KMS-11 (cell line): ENCODE measurements at regions not wholly inside any gene's neighbourhood (a gene's known extent, or its start where the extent isn't known, plus 50 kb on each side); places are given as distances from the start of the nearest gene placed in this dataset.

ENCODE experiments used
- H2AFZ ChIP-seq: fragments of 200-600 bp; sonication (generic); 2 replicates; pipeline ENCODE4 v1.6.1; 2016; ENCODE audit warnings: antibody characterized with exemption, mixed run types, low read depth
- H3K27ac ChIP-seq: fragments of 200-600 bp; sonication (generic); 2 replicates; pipeline ENCODE4 v1.6.1; 2016; ENCODE audit warnings: mild to moderate bottlenecking, mixed run types
- H3K27me3 ChIP-seq: fragments of 200-600 bp; sonication (generic); 2 replicates; pipeline ENCODE4 v1.6.1; 2017; ENCODE audit warnings: mild to moderate bottlenecking, low read depth, mixed run types, moderate library complexity; ENCODE audit not compliant: insufficient read depth
- H3K36me3 ChIP-seq: fragments of 200-600 bp; sonication (generic); 2 replicates; pipeline ENCODE4 v1.6.1; 2017; ENCODE audit warnings: mild to moderate bottlenecking, mixed run types; ENCODE audit not compliant: insufficient read depth
- H3K4me1 ChIP-seq: fragments of 200-600 bp; sonication (generic); 2 replicates; pipeline ENCODE4 v1.6.1; 2016; ENCODE audit warnings: mild to moderate bottlenecking, low read depth, mixed run types; ENCODE audit not compliant: poor library complexity, severe bottlenecking
- H3K4me2 ChIP-seq: fragments of 200-600 bp; sonication (generic); 2 replicates; pipeline ENCODE4 v1.7.0; 2016; ENCODE audit warnings: mild to moderate bottlenecking, mixed run types
- H3K4me3 ChIP-seq: fragments of 200-600 bp; sonication (generic); IDR thresholded peaks from 2 replicates; pipeline ENCODE4 v1.6.1; 2017; ENCODE audit warnings: low read depth, low read length, mixed read lengths; ENCODE audit not compliant: insufficient read depth
- H3K79me2 ChIP-seq: fragments of 200-600 bp; sonication (generic); 2 replicates; pipeline ENCODE4 v1.6.1; 2016; ENCODE audit warnings: low read depth, mixed run types; ENCODE audit not compliant: insufficient read depth
- H3K9ac ChIP-seq: fragments of 200-600 bp; sonication (generic); 2 replicates; pipeline ENCODE4 v1.6.1; 2016; ENCODE audit warnings: mild to moderate bottlenecking, mixed run types
- H4K20me1 ChIP-seq: fragments of 200-600 bp; sonication (generic); 2 replicates; pipeline ENCODE4 v1.6.1; 2016; ENCODE audit warnings: mild to moderate bottlenecking, mixed run types; ENCODE audit not compliant: insufficient read depth
- CTCF ChIP-seq: fragments of 200-600 bp; sonication (generic); conservative IDR thresholded peaks from 2 replicates; pipeline ENCODE4 v1.6.1; 2017; ENCODE audit warnings: low read depth, mild to moderate bottlenecking, antibody characterized with exemption, low read length, moderate library complexity, mixed read lengths

DNA sequence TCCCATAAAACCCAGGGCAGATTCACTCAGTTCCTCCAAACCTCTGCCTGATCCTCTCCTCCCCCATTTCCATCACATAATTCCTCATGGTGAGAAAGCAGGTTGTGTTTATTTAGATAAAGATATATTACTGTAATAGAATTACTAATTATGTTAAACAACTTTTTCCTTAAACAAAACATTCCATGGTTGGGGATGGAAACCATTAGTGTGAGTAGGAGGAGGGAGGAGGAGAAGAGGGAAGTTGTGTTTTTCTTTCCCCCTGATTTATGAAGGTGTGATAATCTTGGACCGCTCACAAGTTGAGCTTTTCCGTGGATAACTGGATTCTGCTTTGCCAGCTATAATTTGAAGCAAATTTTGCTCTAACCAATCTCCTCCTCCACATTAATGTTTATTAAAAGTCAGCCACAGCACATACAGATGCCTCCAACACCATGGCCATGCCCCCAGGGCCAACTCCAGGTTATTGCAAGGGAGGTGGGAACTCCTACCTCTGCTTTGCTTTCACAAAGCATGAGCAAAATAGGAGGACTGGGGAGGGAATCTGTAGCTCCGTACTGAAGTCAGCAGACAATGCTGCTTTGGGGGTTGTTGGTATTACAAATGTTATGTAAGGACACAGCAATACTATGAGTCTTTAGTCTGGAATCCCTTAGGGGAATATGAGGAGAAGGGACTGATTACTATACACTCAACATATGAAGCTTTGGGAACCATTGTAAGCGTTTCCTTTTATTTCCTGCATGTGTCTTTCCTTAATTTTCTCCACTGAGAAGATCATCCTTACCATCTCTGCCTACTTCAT is 542.0 kb downstream of the DHX35 start:
- no peak overlapping the region for H3K4me3 ChIP-seq
- no peaks in the 10 kb centered on the region for H3K79me2 ChIP-seq
- no peak for TF ChIP-seq CTCF
- no peaks in the 10 kb centered on the region for H3K4me1 ChIP-seq
- no peaks in the 10 kb centered on the region for H3K27me3 ChIP-seq
- no peak overlapping the region for H3K9ac ChIP-seq
- H4K20me1 ChIP-seq: no peaks in the 10 kb centered on the region
- no peak overlapping the region for H3K27ac ChIP-seq
- no peaks in the 10 kb centered on the region for H3K36me3 ChIP-seq
- H2AFZ ChIP-seq: no peak overlapping the region
- no peak overlapping the region for H3K4me2 ChIP-seq

GRCh38 chr20:39492223-39492797 is 530.2 kb downstream of the DHX35 start:
- no peak overlapping the region for H3K4me3 ChIP-seq
- no peak overlapping the region for H3K4me2 ChIP-seq
- no peak overlapping the region for H3K9ac ChIP-seq
- H3K4me1 ChIP-seq: no peaks in the 10 kb centered on the region
- H4K20me1 ChIP-seq: no peaks in the 10 kb centered on the region; the same call in 1 of the 2 replicates
- H3K79me2 ChIP-seq: no peaks in the 10 kb centered on the region
- no peak for TF ChIP-seq CTCF
- no peaks in the 10 kb centered on the region for H3K27me3 ChIP-seq
- no peak overlapping the region for H2AFZ ChIP-seq
- H3K27ac ChIP-seq: no peak overlapping the region
- no peaks in the 10 kb centered on the region for H3K36me3 ChIP-seq

- Histone ChIP-seq H3K79me2 (no peaks in the 10 kb centered on the region), H4K20me1 (no peaks in the 10 kb centered on the region; the same call in 1 of the 2 replicates)
- no peak for TF ChIP-seq CTCF
These were observed 529.6 kb downstream of the DHX35 start for GRCh38 chr20:39491711-39492110.

GRCh38 chr20:39489986-39490560 is 527.9 kb downstream of the DHX35 start:
- TF ChIP-seq CTCF: no peak
- no peak overlapping the region for H2AFZ ChIP-seq

More at GRCh38 chr20:39491711-39492110, 529.6 kb downstream of the DHX35 start:
- no peaks in the 10 kb centered on the region for H3K36me3 ChIP-seq
- H2AFZ ChIP-seq: no peak overlapping the region
- no peak overlapping the region for H3K4me3 ChIP-seq
- no peak overlapping the region for H3K9ac ChIP-seq
- H3K4me2 ChIP-seq: no peak overlapping the region
- H3K27ac ChIP-seq: no peak overlapping the region
- no peaks in the 10 kb centered on the region for H3K4me1 ChIP-seq
- no peaks in the 10 kb centered on the region for H3K27me3 ChIP-seq

More at GRCh38 chr20:39489986-39490560, 527.9 kb downstream of the DHX35 start:
- Histone ChIP-seq H3K4me1 (no peaks in the 10 kb centered on the region), H3K9ac (no peak overlapping the region), H3K27ac (no peak overlapping the region), H3K4me3 (no peak overlapping the region), H3K79me2 (no peaks in the 10 kb centered on the region), H3K4me2 (no peak overlapping the region), H3K36me3 (no peaks in the 10 kb centered on the region), H4K20me1 (no peaks in the 10 kb centered on the region), H3K27me3 (no peaks in the 10 kb centered on the region)
